B cell (primary cell): ENCODE measurements at regions not wholly inside any gene's neighbourhood (a gene's known extent, or its start where the extent isn't known, plus 50 kb on each side); places are given as distances from the start of the nearest gene placed in this dataset.

ENCODE experiments used
- ATAC-seq: fragments of 200-7000 bp; cut with Tn5 transposase; one replicate; pipeline ENCODE4 v1.10.0; 2021; ENCODE audit warnings: low read depth, mild to moderate bottlenecking, moderate number of reproducible peaks, moderate library complexity
- CTCF ChIA-PET: fragments of 350-600 bp; sonication (Branson Sonifier 250); formaldehyde crosslinking; loops from one replicate; lab custom pipeline; 2021; ENCODE audit warnings: antibody characterized with exemption, inconsistent platforms; lab: Charles Lee
- POLR2A ChIA-PET: fragments of 350-600 bp; sonication (Branson Sonifier 250); formaldehyde crosslinking; loops from one replicate; lab custom pipeline; 2021; ENCODE audit warnings: antibody characterized with exemption; lab: Charles Lee
- DNase-seq: peaks from one replicate; pipeline ENCODE4 v3.0.0; 2013
- H2AFZ ChIP-seq: 2 replicates; pipeline ENCODE4 v1.6.1; 2012; ENCODE audit warnings: mild to moderate bottlenecking, low read depth, low read length; ENCODE audit not compliant: insufficient read depth, poor library complexity, severe bottlenecking
- H3K27ac ChIP-seq, 2 donors: 1 replicate in 1 of 2; 2 replicates in 1 of 2; pipeline ENCODE4 v1.5.1; 2012 to 2013; ENCODE audit warnings: low read length in 2 of 2, mild to moderate bottlenecking in 2 of 2, moderate library complexity in 1 of 2
- H3K27me3 ChIP-seq, 4 experiments: fragments of 200-600 bp in 1 of 4; sonication (generic) in 1 of 4; replicated peaks in 1 of 4; 1 replicate in 2 of 4; 2 replicates in 2 of 4; pipeline versions ENCODE4 v1.6.1 to v1.7.0; 2013 to 2016; ENCODE audit warnings: low read length in 3 of 4, mild to moderate bottlenecking in 2 of 4, mixed read lengths in 1 of 4, moderate library complexity in 1 of 4; ENCODE audit not compliant: insufficient read depth in 4 of 4, control insufficient read depth in 3 of 4; ENCODE audit errors: control extremely low read depth in 1 of 4
- H3K36me3 ChIP-seq, 2 experiments: replicated peaks in 1 of 2; 1 replicate in 1 of 2; 2 replicates in 1 of 2; pipeline versions ENCODE4 v1.6.1 to v1.7.1; 2013; ENCODE audit warnings: low read length in 1 of 2; ENCODE audit not compliant: insufficient read depth in 2 of 2, control insufficient read depth in 1 of 2; ENCODE audit errors: control extremely low read depth in 1 of 2, extremely low read depth in 1 of 2
- H3K4me1 ChIP-seq, 2 donors: fragments of 200-600 bp in 1 of 2; sonication (generic) in 1 of 2; 1 replicate in 1 of 2; 2 replicates in 1 of 2; pipeline versions ENCODE4 v1.5.1 to v1.6.1; 2013 to 2017; ENCODE audit warnings: low read length in 2 of 2; ENCODE audit not compliant: control insufficient read depth in 2 of 2, insufficient read depth in 2 of 2
- H3K4me2 ChIP-seq: replicated peaks from 2 replicates; pipeline ENCODE3; 2012; ENCODE audit warnings: mild to moderate bottlenecking, low read depth, low read length; ENCODE audit not compliant: poor library complexity, severe bottlenecking
- H3K4me3 ChIP-seq, 5 experiments: fragments of 200-600 bp in 1 of 5; sonication (generic) in 1 of 5; 1 replicate in 3 of 5; 2 replicates in 2 of 5; pipeline versions ENCODE4 v1.5.1 to v1.7.0; 2011 to 2016; ENCODE audit warnings: low read length in 4 of 5, mild to moderate bottlenecking in 4 of 5, low read depth in 2 of 5, control low read depth in 1 of 5, moderate library complexity in 1 of 5; ENCODE audit not compliant: insufficient read depth in 1 of 5; ENCODE audit errors: control extremely low read depth in 1 of 5, extremely low read depth in 1 of 5
- H3K79me2 ChIP-seq: fragments of 200-600 bp; sonication (generic); one replicate; pipeline ENCODE4 v1.6.0; 2016; ENCODE audit warnings: low read length; ENCODE audit not compliant: control insufficient read depth, insufficient read depth
- H3K9ac ChIP-seq: fragments of 200-600 bp; sonication (generic); 2 replicates; pipeline ENCODE4 v1.6.1; 2017; ENCODE audit warnings: mild to moderate bottlenecking, low read length, moderate library complexity
- H3K9me3 ChIP-seq, 3 donors: one replicate each; pipeline versions ENCODE4 v1.6.1 to v1.7.1; 2013; ENCODE audit warnings: low read length in 2 of 3; ENCODE audit not compliant: control insufficient read depth in 2 of 3, insufficient read depth in 1 of 3; ENCODE audit errors: control extremely low read depth in 1 of 3
- H4K20me1 ChIP-seq: 2 replicates; pipeline ENCODE4 v1.6.0; 2012; ENCODE audit warnings: mild to moderate bottlenecking, low read length; ENCODE audit not compliant: insufficient read depth, control insufficient read depth, poor library complexity, severe bottlenecking
- H3K27ac Mint-ChIP-seq: one replicate; pipeline ENCODE4 v1.8.0; 2021; ENCODE audit warnings: mixed read lengths
- H3K27me3 Mint-ChIP-seq: one replicate; pipeline ENCODE4 v1.8.0; 2021; ENCODE audit warnings: mixed read lengths
- H3K4me1 Mint-ChIP-seq: one replicate; pipeline ENCODE4 v1.8.0; 2021; ENCODE audit warnings: mixed read lengths
- H3K4me3 Mint-ChIP-seq: one replicate; pipeline ENCODE4 v1.8.0; 2021; ENCODE audit warnings: mixed read lengths
- H3K9me3 Mint-ChIP-seq: one replicate; pipeline ENCODE4 v1.8.0; 2022; ENCODE audit warnings: mixed read lengths; ENCODE audit not compliant: insufficient read depth
- CTCF ChIP-seq: fragments of 200-600 bp; IDR thresholded peaks from one replicate; pipeline ENCODE4 v1.8.0; 2022; ENCODE audit warnings: antibody characterized with exemption, mild to moderate bottlenecking
- EZH2 ChIP-seq: IDR thresholded peaks from 2 replicates; pipeline ENCODE4 v1.6.1; 2012; ENCODE audit warnings: borderline replicate concordance, low read depth, mild to moderate bottlenecking, moderate library complexity, low read length; ENCODE audit not compliant: insufficient read depth, poor library complexity, severe bottlenecking
- WGBS: methylation state at CpG from one replicate; pipeline ENCODE4 v1.1.5; 2013; ENCODE audit warnings: missing lambda C conversion rate; ENCODE audit not compliant: insufficient coverage; 5-methylcytosine and 5-hydroxymethylcytosine counted together
- intact Hi-C: fragments of 100-400 bp; cut with micrococcal nuclease; formaldehyde crosslinking; loops from one replicate; pipeline ENCODE4 v1.10.0; 2022

- Histone ChIP-seq H3K4me1 (no peaks in the 10 kb centered on the region), H3K4me3 (no peak overlapping the region)
Measured at GRCh38 chr6:90689172-90689571, 102.3 kb upstream of the MAP3K7 start.

GRCh38 chr6:90687775-90688380 is 101.0 kb upstream of the MAP3K7 start:
- Histone ChIP-seq H3K4me3 (no peak overlapping the region), H3K4me1 (no peaks in the 10 kb centered on the region), H3K4me2 (no peak overlapping the region), H3K79me2 (no peaks in the 10 kb centered on the region), H3K27ac (no peak overlapping the region), H3K36me3 (no peaks in the 10 kb centered on the region), H3K27me3 (peaks cover 0 to 3% (median 0%) of the 10 kb centered on the region in 4 experiments), H3K9ac (no peak overlapping the region), H4K20me1 (no peaks in the 10 kb centered on the region), H3K9me3 (no peaks in the 10 kb centered on the region), H2AFZ (no peak overlapping the region)
- ChIA-PET POLR2A (no interaction called here), CTCF (no interaction called here)
- H3K4me1 Mint-ChIP-seq = no peaks in the 10 kb centered on the region
- H3K27me3 Mint-ChIP-seq = peaks cover 31% of the 10 kb centered on the region
- H3K9me3 Mint-ChIP-seq = no peaks in the 10 kb centered on the region
- no CpG with 5 or more reads among the region's 3 CpGs for WGBS
- intact Hi-C loops = no loop called here
- no peak overlapping the region for H3K4me3 Mint-ChIP-seq
- TF ChIP-seq EZH2 (no peak), CTCF (no peak)
- DNase-seq = no peak
- no peak overlapping the region for H3K27ac Mint-ChIP-seq
- ATAC-seq = no peak

More at GRCh38 chr6:90689172-90689571, 102.3 kb upstream of the MAP3K7 start:
- no peaks in the 10 kb centered on the region for H3K4me1 Mint-ChIP-seq
- peaks cover 25% of the 10 kb centered on the region for H3K27me3 Mint-ChIP-seq
- H3K9me3 ChIP-seq = no peaks in the 10 kb centered on the region
- ChIA-PET POLR2A (no interaction called here), CTCF (no interaction called here)
- ATAC-seq = no peak
- no peak overlapping the region for H2AFZ ChIP-seq
- H4K20me1 ChIP-seq = no peaks in the 10 kb centered on the region
- TF ChIP-seq CTCF (no peak), EZH2 (no peak)
- H3K9me3 Mint-ChIP-seq = no peaks in the 10 kb centered on the region
- H3K27ac Mint-ChIP-seq = no peak overlapping the region
- H3K27me3 ChIP-seq = peaks cover 0 to 3% (median 0%) of the 10 kb centered on the region in 4 experiments
- no peak overlapping the region for H3K4me2 ChIP-seq
- no peak overlapping the region for H3K9ac ChIP-seq
- H3K4me3 Mint-ChIP-seq = no peak overlapping the region
- H3K79me2 ChIP-seq = no peaks in the 10 kb centered on the region
- intact Hi-C loops = no loop called here
- no peaks in the 10 kb centered on the region for H3K36me3 ChIP-seq
- H3K27ac ChIP-seq = no peak overlapping the region
- DNase-seq = no peak
